Calu3 (cell line): ENCODE measurements at regions not wholly inside any gene's neighbourhood (a gene's known extent, or its start where the extent isn't known, plus 50 kb on each side); places are given as distances from the start of the nearest gene placed in this dataset.

ENCODE experiments used
- BruUV-seq: library from RNA; stranded (reverse); fragments of 400-500 nt; replicated peaks from 2 replicates; lab custom pipeline; 2021; lab: Mats Ljungman, UMichigan
- CTCF ChIA-PET: fragments of 300-600 bp; sonication (Branson Sonifier 250); formaldehyde crosslinking; loops from one replicate; lab custom pipeline; 2022; ENCODE audit warnings: antibody characterized with exemption; lab: Charles Lee
- DNase-seq: peaks from one replicate; pipeline ENCODE4 v3.0.0; 2022
- H3K27ac Mint-ChIP-seq: one replicate; pipeline ENCODE4 v1.8.0; 2022; ENCODE audit warnings: mixed read lengths; ENCODE audit not compliant: unreplicated experiment
- H3K27me3 Mint-ChIP-seq: one replicate; pipeline ENCODE4 v1.8.0; 2022; ENCODE audit warnings: mixed read lengths; ENCODE audit not compliant: unreplicated experiment
- H3K36me3 Mint-ChIP-seq: one replicate; pipeline ENCODE4 v1.8.0; 2022; ENCODE audit warnings: mild to moderate bottlenecking, moderate library complexity, mixed read lengths; ENCODE audit not compliant: insufficient read depth, unreplicated experiment
- H3K4me1 Mint-ChIP-seq: one replicate; pipeline ENCODE4 v1.8.0; 2022; ENCODE audit warnings: mild to moderate bottlenecking, low read depth, mixed read lengths; ENCODE audit not compliant: unreplicated experiment
- H3K4me3 Mint-ChIP-seq: one replicate; pipeline ENCODE4 v1.8.0; 2022; ENCODE audit warnings: mild to moderate bottlenecking, low read depth, moderate library complexity, mixed read lengths; ENCODE audit not compliant: unreplicated experiment
- H3K9me3 Mint-ChIP-seq: one replicate; pipeline ENCODE4 v1.8.0; 2022; ENCODE audit warnings: low read depth, mixed read lengths; ENCODE audit not compliant: unreplicated experiment
- intact Hi-C: fragments of 100-400 bp; cut with micrococcal nuclease; formaldehyde crosslinking; loops from one replicate; pipeline ENCODE4 v1.10.0; 2022; ENCODE audit not compliant: unreplicated experiment
- TF ChIP-seq, protein P1 (sequence below): fragments of 200-600 bp; IDR thresholded peaks from one replicate; pipeline ENCODE4 v1.8.0; 2022; ENCODE audit warnings: antibody characterized with exemption; ENCODE audit not compliant: unreplicated experiment

DNA sequence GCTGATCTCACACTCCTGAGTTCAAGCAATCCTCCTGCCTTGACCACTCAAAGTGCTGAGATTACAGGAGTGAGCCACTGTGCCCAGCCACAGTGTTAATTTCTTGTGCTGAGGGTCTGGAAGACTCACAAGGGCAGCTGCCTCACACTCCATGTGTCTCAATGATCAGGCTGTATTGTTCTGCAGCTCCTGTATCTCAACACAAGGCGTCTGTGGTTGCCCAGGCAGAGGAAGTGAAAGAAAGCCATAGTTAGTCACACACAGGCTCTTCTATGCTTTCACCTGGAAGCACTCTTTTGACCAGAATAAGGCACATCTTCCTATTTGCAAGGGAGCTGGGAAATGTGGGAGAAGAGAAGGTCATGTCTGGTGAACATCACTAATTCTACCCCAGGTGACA, 107.3 kb upstream of the ZNF507 start:
- Mint-ChIP-seq H3K27ac (no peak overlapping the region), H3K27me3 (peaks cover 10% of the 10 kb centered on the region), H3K9me3 (peaks cover 2% of the 10 kb centered on the region), H3K4me3 (no peak overlapping the region), H3K4me1 (no peaks in the 10 kb centered on the region), H3K36me3 (no peaks in the 10 kb centered on the region)
- CTCF ChIA-PET = no interaction called here
- intact Hi-C loops = no loop called here
- TF ChIP-seq, protein P1, sequence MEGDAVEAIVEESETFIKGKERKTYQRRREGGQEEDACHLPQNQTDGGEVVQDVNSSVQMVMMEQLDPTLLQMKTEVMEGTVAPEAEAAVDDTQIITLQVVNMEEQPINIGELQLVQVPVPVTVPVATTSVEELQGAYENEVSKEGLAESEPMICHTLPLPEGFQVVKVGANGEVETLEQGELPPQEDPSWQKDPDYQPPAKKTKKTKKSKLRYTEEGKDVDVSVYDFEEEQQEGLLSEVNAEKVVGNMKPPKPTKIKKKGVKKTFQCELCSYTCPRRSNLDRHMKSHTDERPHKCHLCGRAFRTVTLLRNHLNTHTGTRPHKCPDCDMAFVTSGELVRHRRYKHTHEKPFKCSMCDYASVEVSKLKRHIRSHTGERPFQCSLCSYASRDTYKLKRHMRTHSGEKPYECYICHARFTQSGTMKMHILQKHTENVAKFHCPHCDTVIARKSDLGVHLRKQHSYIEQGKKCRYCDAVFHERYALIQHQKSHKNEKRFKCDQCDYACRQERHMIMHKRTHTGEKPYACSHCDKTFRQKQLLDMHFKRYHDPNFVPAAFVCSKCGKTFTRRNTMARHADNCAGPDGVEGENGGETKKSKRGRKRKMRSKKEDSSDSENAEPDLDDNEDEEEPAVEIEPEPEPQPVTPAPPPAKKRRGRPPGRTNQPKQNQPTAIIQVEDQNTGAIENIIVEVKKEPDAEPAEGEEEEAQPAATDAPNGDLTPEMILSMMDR = no peak
- no TSS peak for BruUV-seq
- DNase-seq = no peak

GRCh38 chr19:32240316-32240715, 105.1 kb upstream of the ZNF507 start:
- no TSS peak for BruUV-seq
- no peaks in the 10 kb centered on the region for H3K27me3 Mint-ChIP-seq

GRCh38 chr19:32241306-32241705, 104.1 kb upstream of the ZNF507 start:
- CTCF ChIA-PET = no interaction called here
- BruUV-seq = no TSS peak
- H3K27me3 Mint-ChIP-seq = no peaks in the 10 kb centered on the region

More at GRCh38 chr19:32240316-32240715, 105.1 kb upstream of the ZNF507 start:
- no peak for DNase-seq
- Mint-ChIP-seq H3K36me3 (no peaks in the 10 kb centered on the region), H3K4me3 (no peak overlapping the region), H3K27ac (no peak overlapping the region), H3K4me1 (no peaks in the 10 kb centered on the region), H3K9me3 (no peaks in the 10 kb centered on the region)
- TF ChIP-seq, protein P1 = no peak
- CTCF ChIA-PET = interaction anchor here (0.6 kb wide), 1 partner anchor 1380 kb away, joined by 6 read pairs; no protein-coding TSS in a partner anchor
- intact Hi-C loops = no loop called here

GRCh38 chr19:32241932-32242710, 103.3 kb upstream of the ZNF507 start:
- Mint-ChIP-seq H3K27me3 (no peaks in the 10 kb centered on the region), H3K4me1 (no peaks in the 10 kb centered on the region), H3K27ac (no peak overlapping the region), H3K4me3 (no peak overlapping the region), H3K9me3 (no peaks in the 10 kb centered on the region), H3K36me3 (no peaks in the 10 kb centered on the region)
- no peak for DNase-seq
- TF ChIP-seq, protein P1 = no peak
- intact Hi-C loops = no loop called here
- no TSS peak for BruUV-seq
- CTCF ChIA-PET = interaction anchor here (0.6 kb wide), 1 partner anchor 339 kb away, joined by 4 read pairs; the partner anchor contains the start of gene PDCD5

More at GRCh38 chr19:32241306-32241705, 104.1 kb upstream of the ZNF507 start:
- DNase-seq = no peak
- intact Hi-C loops = no loop called here
- H3K9me3 Mint-ChIP-seq = no peaks in the 10 kb centered on the region
- TF ChIP-seq, protein P1 = no peak
- H3K4me3 Mint-ChIP-seq = no peak overlapping the region
- no peak overlapping the region for H3K27ac Mint-ChIP-seq
- no peaks in the 10 kb centered on the region for H3K36me3 Mint-ChIP-seq
- no peaks in the 10 kb centered on the region for H3K4me1 Mint-ChIP-seq
